ENCODE measurements at regions not wholly inside any gene's neighbourhood (a gene's known extent, or its start where the extent isn't known, plus 50 kb on each side); places are given as distances from the start of the nearest gene placed in this dataset.

DNA sequence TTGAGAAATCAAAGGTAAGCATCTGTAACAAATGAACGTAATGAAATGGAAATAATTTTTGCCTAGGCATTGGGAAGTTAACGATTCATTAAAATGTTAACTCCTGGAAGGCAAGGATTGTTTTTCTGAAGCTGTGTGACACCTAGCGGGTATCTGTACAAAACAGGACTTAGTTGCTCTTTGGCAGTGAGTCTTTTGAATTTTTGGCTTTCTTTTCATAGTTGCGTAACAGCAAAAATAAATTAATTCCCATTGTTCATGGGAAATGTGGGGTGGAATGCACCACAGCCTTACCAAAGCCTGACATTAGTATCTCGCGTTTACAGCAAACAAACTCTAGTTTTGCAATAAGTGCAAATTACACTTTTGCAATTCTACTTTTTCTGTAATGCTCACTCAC lies 92.7 kb upstream of the DTNBP1 start:
- DNase-seq = no peak
- H3K27me3 Mint-ChIP-seq (ENCODE audit: insufficient read depth, unreplicated experiment) = no peaks in the 10 kb centered on the region
- no TSS peak for BruUV-seq (replicated peaks)
- H3K27ac Mint-ChIP-seq (ENCODE audit: unreplicated experiment) = no peak overlapping the region
- no peak overlapping the region for H3K4me3 Mint-ChIP-seq (ENCODE audit: unreplicated experiment)
- H3K27me3 ChIP-seq (replicated peaks; ENCODE audit: control insufficient read depth, insufficient read depth, low read length) = no peaks in the 10 kb centered on the region
- no peaks in the 10 kb centered on the region for H3K4me1 Mint-ChIP-seq (ENCODE audit: low read depth, unreplicated experiment)
- no peaks in the 10 kb centered on the region for H3K36me3 Mint-ChIP-seq (ENCODE audit: insufficient read depth, unreplicated experiment)
- TF ChIP-seq, protein P1, sequence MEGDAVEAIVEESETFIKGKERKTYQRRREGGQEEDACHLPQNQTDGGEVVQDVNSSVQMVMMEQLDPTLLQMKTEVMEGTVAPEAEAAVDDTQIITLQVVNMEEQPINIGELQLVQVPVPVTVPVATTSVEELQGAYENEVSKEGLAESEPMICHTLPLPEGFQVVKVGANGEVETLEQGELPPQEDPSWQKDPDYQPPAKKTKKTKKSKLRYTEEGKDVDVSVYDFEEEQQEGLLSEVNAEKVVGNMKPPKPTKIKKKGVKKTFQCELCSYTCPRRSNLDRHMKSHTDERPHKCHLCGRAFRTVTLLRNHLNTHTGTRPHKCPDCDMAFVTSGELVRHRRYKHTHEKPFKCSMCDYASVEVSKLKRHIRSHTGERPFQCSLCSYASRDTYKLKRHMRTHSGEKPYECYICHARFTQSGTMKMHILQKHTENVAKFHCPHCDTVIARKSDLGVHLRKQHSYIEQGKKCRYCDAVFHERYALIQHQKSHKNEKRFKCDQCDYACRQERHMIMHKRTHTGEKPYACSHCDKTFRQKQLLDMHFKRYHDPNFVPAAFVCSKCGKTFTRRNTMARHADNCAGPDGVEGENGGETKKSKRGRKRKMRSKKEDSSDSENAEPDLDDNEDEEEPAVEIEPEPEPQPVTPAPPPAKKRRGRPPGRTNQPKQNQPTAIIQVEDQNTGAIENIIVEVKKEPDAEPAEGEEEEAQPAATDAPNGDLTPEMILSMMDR (IDR thresholded peaks at IDR 0.05; ENCODE audit: insufficient read depth in 1 of 2, low read depth in 1 of 2, low read length in 1 of 2, severe bottlenecking in 1 of 2, unreplicated experiment in 1 of 2) = no peak
- intact Hi-C loops (cut with micrococcal nuclease; ENCODE audit: unreplicated experiment) = no loop called here
- H3K9me3 ChIP-seq = no peaks in the 10 kb centered on the region
- H3K36me3 ChIP-seq (ENCODE audit: control insufficient read depth, insufficient read depth, low read length) = no peaks in the 10 kb centered on the region
- CTCF ChIA-PET = no interaction called here
- POLR2A ChIA-PET = no interaction called here
- H3K9me3 Mint-ChIP-seq (ENCODE audit: unreplicated experiment) = no peaks in the 10 kb centered on the region
- H3K4me1 ChIP-seq = no peaks in the 10 kb centered on the region
- no peak overlapping the region for H3K4me3 ChIP-seq (ENCODE audit: low read depth, low read length)

- Mint-ChIP-seq H3K27ac (ENCODE audit: unreplicated experiment) (no peak overlapping the region), H3K4me1 (ENCODE audit: low read depth, unreplicated experiment) (no peaks in the 10 kb centered on the region), H3K36me3 (ENCODE audit: insufficient read depth, unreplicated experiment) (no peaks in the 10 kb centered on the region), H3K4me3 (ENCODE audit: unreplicated experiment) (no peak overlapping the region), H3K9me3 (ENCODE audit: unreplicated experiment) (no peaks in the 10 kb centered on the region), H3K27me3 (ENCODE audit: insufficient read depth, unreplicated experiment) (no peaks in the 10 kb centered on the region)
- H3K36me3 ChIP-seq (ENCODE audit: control insufficient read depth, insufficient read depth, low read length) = no peaks in the 10 kb centered on the region
- no peaks in the 10 kb centered on the region for H3K9me3 ChIP-seq
- no peak for DNase-seq
- BruUV-seq (replicated peaks) = no TSS peak
- H3K27me3 ChIP-seq (replicated peaks; ENCODE audit: control insufficient read depth, insufficient read depth, low read length) = no peaks in the 10 kb centered on the region
- ChIA-PET CTCF (no interaction called here), POLR2A (no interaction called here)
- no peaks in the 10 kb centered on the region for H3K4me1 ChIP-seq
- H3K4me3 ChIP-seq (ENCODE audit: low read depth, low read length) = no peak overlapping the region
- TF ChIP-seq, protein P1 (IDR thresholded peaks at IDR 0.05; ENCODE audit: insufficient read depth in 1 of 2, low read depth in 1 of 2, low read length in 1 of 2, severe bottlenecking in 1 of 2, unreplicated experiment in 1 of 2) = no peak
- intact Hi-C loops (cut with micrococcal nuclease; ENCODE audit: unreplicated experiment) = no loop called here
Measured at GRCh38 chr6:15754706-15755079, 91.9 kb upstream of the DTNBP1 start.

- Mint-ChIP-seq H3K4me3 (ENCODE audit: unreplicated experiment) (no peak overlapping the region), H3K27me3 (ENCODE audit: insufficient read depth, unreplicated experiment) (no peaks in the 10 kb centered on the region), H3K4me1 (ENCODE audit: low read depth, unreplicated experiment) (no peaks in the 10 kb centered on the region), H3K36me3 (ENCODE audit: insufficient read depth, unreplicated experiment) (no peaks in the 10 kb centered on the region), H3K9me3 (ENCODE audit: unreplicated experiment) (no peaks in the 10 kb centered on the region), H3K27ac (ENCODE audit: unreplicated experiment) (no peak overlapping the region)
- Histone ChIP-seq H3K4me1 (no peaks in the 10 kb centered on the region), H3K27me3 (replicated peaks; ENCODE audit: control insufficient read depth, insufficient read depth, low read length) (no peaks in the 10 kb centered on the region), H3K36me3 (ENCODE audit: control insufficient read depth, insufficient read depth, low read length) (no peaks in the 10 kb centered on the region), H3K4me3 (ENCODE audit: low read depth, low read length) (no peak overlapping the region), H3K9me3 (no peaks in the 10 kb centered on the region)
- ChIA-PET CTCF (interaction anchor here (0.5 kb wide), 1 partner anchor 374 kb away, joined by 3 read pairs; no protein-coding TSS in a partner anchor), POLR2A (no interaction called here)
- TF ChIP-seq, protein P1 (IDR thresholded peaks at IDR 0.05; ENCODE audit: insufficient read depth in 1 of 2, low read depth in 1 of 2, low read length in 1 of 2, severe bottlenecking in 1 of 2, unreplicated experiment in 1 of 2) = no peak
- intact Hi-C loops (cut with micrococcal nuclease; ENCODE audit: unreplicated experiment) = no loop called here
- no TSS peak for BruUV-seq (replicated peaks)
- DNase-seq = no peak
Measured at GRCh38 chr6:15754035-15754705, 91.3 kb upstream of the DTNBP1 start.
